ENCODE measurements at regions not wholly inside any gene's neighbourhood (a gene's known extent, or its start where the extent isn't known, plus 50 kb on each side); places are given as distances from the start of the nearest gene placed in this dataset.

- 0 out of 2 replicates have a peak, but pooled peaks have one; percentile 42 for TF ChIP-seq SIN3A (IDR thresholded peaks at IDR 0.05; ENCODE audit: borderline replicate concordance, low read depth, low read length)
- peak; percentile 49; the same call in 1 of the 2 replicates for TF ChIP-seq YY1 (IDR thresholded peaks at IDR 0.05; ENCODE audit: low read depth)
Observed at GRCh38 chr2:56580242-56580641, 396.5 kb downstream of the CCDC85A start (continued).

GRCh38 chr2:56582570-56582969 lies 398.8 kb downstream of the CCDC85A start:
- H3K4me1 ChIP-seq (ENCODE audit: control insufficient read depth in 1 of 2, insufficient read depth in 2 of 2, low read depth in 1 of 2, low read length in 1 of 2), result peaks cover 0 to 7% of the 10 kb centered on the region in 2 experiments; a peak in 1 of 4 replicates
- H3K4me2 ChIP-seq, result no peak overlapping the region
- H3K9me2 ChIP-seq, result no peaks in the 10 kb centered on the region; the same call in 1 of the 2 replicates
- DNase-seq, result no peak
- H3F3A ChIP-seq (replicated peaks; ENCODE audit: insufficient read depth), result peaks cover 56% of the 10 kb centered on the region
- WGBS (ENCODE audit: low lambda C conversion rate), result 2% methylated on average over 1 of the region's 1 CpG
- H2AFZ ChIP-seq (ENCODE audit: low read depth), result no peak overlapping the region
- no peak overlapping the region for H3K4me3 ChIP-seq (ENCODE audit: low read depth in 2 of 2, low read length in 1 of 2)
- POLR2A ChIA-PET, result no interaction called here
- no peaks in the 10 kb centered on the region for H3K27me3 ChIP-seq (ENCODE audit: insufficient read depth)
- H3K79me2 ChIP-seq (ENCODE audit: insufficient read depth), result peaks cover 45% of the 10 kb centered on the region
- H3K27ac ChIP-seq (ENCODE audit: low read depth in 2 of 2, low read length in 1 of 2), result peak overlapping the region in 1 of 2 experiments; percentile 86; a peak in 3 of 4 replicates
- no peaks in the 10 kb centered on the region for H4K20me1 ChIP-seq (ENCODE audit: insufficient read depth)
- peaks cover 0 to 56% of the 10 kb centered on the region in 2 experiments for H3K36me3 ChIP-seq (replicated peaks in 1 of 2; ENCODE audit: control insufficient read depth in 1 of 2, insufficient read depth in 2 of 2, low read length in 1 of 2)
- peaks cover 15% of the 10 kb centered on the region for H3K9me3 ChIP-seq
- CTCF ChIA-PET, result interaction anchor here (1.2 kb wide), 1 partner anchor 47 kb away, joined by 3 read pairs; no protein-coding TSS in a partner anchor
- H3K9ac ChIP-seq, result no peak overlapping the region; the same call in 1 of the 2 replicates
- TF ChIP-seq RFX5 (IDR thresholded peaks at IDR 0.05; ENCODE audit: low read length) (no peak), NRF1 (IDR thresholded peaks at IDR 0.05; ENCODE audit: low read depth, low read length) (no peak), EZH2phosphoT487 (IDR thresholded peaks at IDR 0.05; ENCODE audit: borderline replicate concordance, low read depth) (no peak), TEAD4 (IDR thresholded peaks at IDR 0.05; ENCODE audit: borderline replicate concordance, insufficient read depth) (peak; percentile 27; the same call in 1 of the 2 replicates), FOXM1 (IDR thresholded peaks at IDR 0.05; ENCODE audit: low read depth) (no peak), NFIC (IDR thresholded peaks at IDR 0.05; ENCODE audit: borderline replicate concordance) (peak; percentile 30; the same call in 1 of the 2 replicates), CHD2 (IDR thresholded peaks at IDR 0.05; ENCODE audit: low read length, partially characterized antibody) (no peak), REST (IDR thresholded peaks at IDR 0.05; ENCODE audit: low read depth, low read length) (no peak), MXI1 (IDR thresholded peaks at IDR 0.05; ENCODE audit: low read depth, low read length) (no peak), USF1 (IDR thresholded peaks at IDR 0.05; ENCODE audit: borderline replicate concordance, low read depth) (peak; percentile 63), POLR2AphosphoS5 (IDR thresholded peaks at IDR 0.05; ENCODE audit: low read depth, low read length) (no peak), FOSL2 (IDR thresholded peaks at IDR 0.05; ENCODE audit: borderline replicate concordance, low read depth) (peak; percentile 36; the same call in 1 of the 2 replicates), TAF1 (IDR thresholded peaks at IDR 0.05; ENCODE audit: borderline replicate concordance, low read depth, low read length) (no peak), EP300 (IDR thresholded peaks at IDR 0.05; ENCODE audit: borderline replicate concordance in 1 of 2, low read depth in 1 of 2, low read length in 1 of 2) (peak in 1 of 2 experiments; percentile 34; a peak in 1 of 4 replicates), PBX3 (IDR thresholded peaks at IDR 0.05) (no peak), TCF12 (IDR thresholded peaks at IDR 0.05) (peak; percentile 48), YY1 (IDR thresholded peaks at IDR 0.05; ENCODE audit: low read depth) (no peak), RXRA (IDR thresholded peaks at IDR 0.05; ENCODE audit: borderline replicate concordance, low read depth) (no peak), MAX (IDR thresholded peaks at IDR 0.05; ENCODE audit: low read depth) (no peak), IRF3 (IDR thresholded peaks at IDR 0.05; ENCODE audit: low read depth, low read length) (no peak), RAD21 (IDR thresholded peaks at IDR 0.05; ENCODE audit: low read length) (no peak), JUND (IDR thresholded peaks at IDR 0.05) (no peak), GABPA (IDR thresholded peaks at IDR 0.05; ENCODE audit: low read depth) (no peak), SIN3A (IDR thresholded peaks at IDR 0.05; ENCODE audit: borderline replicate concordance, low read depth, low read length) (no peak)
